SK-N-SH (cell line): ENCODE measurements at regions not wholly inside any gene's neighbourhood (a gene's known extent, or its start where the extent isn't known, plus 50 kb on each side); places are given as distances from the start of the nearest gene placed in this dataset.

Experiments used
- CTCF ChIA-PET: fragments of 300-600, 350-600 bp; formaldehyde crosslinking; extraction: SDS; loops from one replicate; lab custom pipeline; 2021; lab: Yijun Ruan, JAX
- POLR2A ChIA-PET: fragments of 350-600 bp; sonication (Branson Sonifier 250); formaldehyde crosslinking; extraction: SDS; loops from one replicate; lab custom pipeline; 2020; ENCODE audit warnings: antibody characterized with exemption, inconsistent platforms; lab: Yijun Ruan, JAX
- DNase-seq: peaks from one replicate; pipeline ENCODE4 v3.0.0; 2012
- H2AFZ ChIP-seq: fragments of 200-600 bp; sonication (generic); 2 replicates; pipeline ENCODE4 v1.8.1; 2016; ENCODE audit warnings: antibody characterized with exemption, mild to moderate bottlenecking, low read depth
- H3F3A ChIP-seq: fragments of 200-600 bp; sonication (generic); replicated peaks from 2 replicates; pipeline ENCODE3; 2016; ENCODE audit warnings: antibody characterized with exemption, mild to moderate bottlenecking; ENCODE audit not compliant: insufficient read depth
- H3K27ac ChIP-seq, 2 experiments: fragments of 200-500 bp in 1 of 2; fragments of 200-600 bp in 1 of 2; sonication (Bioruptor generic) in 1 of 2; sonication (generic), shearing (Covaris generic) in 1 of 2; 2 replicates each; pipeline versions ENCODE4 v1.5.1 to v1.6.1; 2014 to 2016; ENCODE audit warnings: low read depth in 2 of 2, inconsistent platforms in 1 of 2, low read length in 1 of 2, mild to moderate bottlenecking in 1 of 2, mixed read lengths in 1 of 2
- H3K27me3 ChIP-seq: fragments of 200-600 bp; sonication (generic), shearing (Covaris generic); 2 replicates; pipeline ENCODE4 v1.6.1; 2016; ENCODE audit warnings: mixed run types; ENCODE audit not compliant: insufficient read depth
- H3K36me3 ChIP-seq, 2 experiments: fragments of 200-500 bp in 1 of 2; fragments of 200-600 bp in 1 of 2; sonication (Bioruptor generic) in 1 of 2; sonication (generic) in 1 of 2; replicated peaks in 1 of 2; 2 replicates each; pipeline versions ENCODE3 to v1.5.1; 2014 to 2016; ENCODE audit warnings: low read length in 1 of 2, mild to moderate bottlenecking in 1 of 2; ENCODE audit not compliant: insufficient read depth in 2 of 2, control insufficient read depth in 1 of 2
- H3K4me1 ChIP-seq, 2 experiments: fragments of 200-500 bp in 1 of 2; fragments of 200-600 bp in 1 of 2; sonication (Bioruptor generic) in 1 of 2; sonication (generic), shearing (Covaris generic) in 1 of 2; 2 replicates each; pipeline versions ENCODE4 v1.5.1 to v1.6.1; 2014 to 2016; ENCODE audit warnings: low read depth in 1 of 2, low read length in 1 of 2, mixed run types in 1 of 2; ENCODE audit not compliant: insufficient read depth in 2 of 2, control insufficient read depth in 1 of 2
- H3K4me2 ChIP-seq: fragments of 200-600 bp; sonication (generic), shearing (Covaris generic); 2 replicates; pipeline ENCODE4 v1.6.1; 2017; ENCODE audit warnings: mixed run types
- H3K4me3 ChIP-seq, 2 experiments: fragments of 200-500 bp in 1 of 2; fragments of 200-600 bp in 1 of 2; sonication (Bioruptor generic) in 1 of 2; sonication (generic), shearing (Covaris generic) in 1 of 2; 2 replicates each; pipeline versions ENCODE4 v1.5.1 to v1.8.1; 2014 to 2016; ENCODE audit warnings: low read depth in 2 of 2, inconsistent platforms in 1 of 2, low read length in 1 of 2, mild to moderate bottlenecking in 1 of 2, mixed read lengths in 1 of 2, moderate library complexity in 1 of 2
- H3K79me2 ChIP-seq: fragments of 200-600 bp; sonication (generic); 2 replicates; pipeline ENCODE4 v1.8.1; 2017; ENCODE audit warnings: mild to moderate bottlenecking; ENCODE audit not compliant: insufficient read depth
- H3K9ac ChIP-seq: fragments of 200-600 bp; sonication (generic); 2 replicates; pipeline ENCODE4 v1.6.1; 2017; ENCODE audit warnings: mixed run types
- H3K9me2 ChIP-seq: fragments of 200-600 bp; sonication (generic); 2 replicates; pipeline ENCODE4 v1.6.1; 2017; ENCODE audit warnings: mixed run types
- H3K9me3 ChIP-seq: fragments of 200-600 bp; sonication (generic); 2 replicates; pipeline ENCODE4 v1.6.1; 2017; ENCODE audit warnings: mixed run types, mild to moderate bottlenecking, moderate library complexity
- H4K20me1 ChIP-seq: fragments of 200-600 bp; sonication (generic); 2 replicates; pipeline ENCODE4 v1.6.1; 2017; ENCODE audit warnings: mild to moderate bottlenecking, mixed run types; ENCODE audit not compliant: insufficient read depth
- CTCF ChIP-seq: fragments of 200-600 bp; sonication (generic); IDR thresholded peaks from 2 replicates; pipeline ENCODE4 v1.6.1; 2017; ENCODE audit warnings: antibody characterized with exemption, mild to moderate bottlenecking, moderate library complexity
- ELF1 ChIP-seq: IDR thresholded peaks from 2 replicates; pipeline ENCODE4 v1.4.0; 2012
- EP300 ChIP-seq, 2 experiments: IDR thresholded peaks; 2 replicates each; pipeline versions ENCODE4 v1.4.0 to v1.6.1; 2012; ENCODE audit warnings: borderline replicate concordance in 1 of 2, low read depth in 1 of 2, low read length in 1 of 2
- FOSL2 ChIP-seq: IDR thresholded peaks from 2 replicates; pipeline ENCODE4 v1.4.0; 2012; ENCODE audit warnings: low read depth, mild to moderate bottlenecking, moderate library complexity, borderline replicate concordance
- FOXJ3 ChIP-seq: sonication (generic); formaldehyde crosslinking; IDR thresholded peaks from 2 replicates; pipeline ENCODE4 v1.5.1; 2020; ENCODE audit warnings: mild to moderate bottlenecking, missing genetic modification reagents
- FOXM1 ChIP-seq: IDR thresholded peaks from 2 replicates; pipeline ENCODE4 v1.4.0; 2012; ENCODE audit warnings: low read depth, mild to moderate bottlenecking
- GATA2 ChIP-seq: sonication (generic); formaldehyde crosslinking; IDR thresholded peaks from 2 replicates; pipeline ENCODE4 v1.5.0; 2020; ENCODE audit warnings: mild to moderate bottlenecking, missing genetic modification reagents
- JUND ChIP-seq: IDR thresholded peaks from 2 replicates; pipeline ENCODE4 v1.4.0; 2012
- MAX ChIP-seq: IDR thresholded peaks from 2 replicates; pipeline ENCODE4 v1.4.0; 2012; ENCODE audit warnings: low read depth
- MXI1 ChIP-seq: IDR thresholded peaks from 2 replicates; pipeline ENCODE4 v1.6.1; 2012; ENCODE audit warnings: mild to moderate bottlenecking, low read depth, low read length, improper control_type of control experiment
- NFIC ChIP-seq: IDR thresholded peaks from 2 replicates; pipeline ENCODE4 v1.4.0; 2012; ENCODE audit warnings: borderline replicate concordance
- NRF1 ChIP-seq: IDR thresholded peaks from 2 replicates; pipeline ENCODE4 v1.6.1; 2012; ENCODE audit warnings: low read depth, mild to moderate bottlenecking, low read length
- RCOR1 ChIP-seq: fragments of 150-350 bp; IDR thresholded peaks from 2 replicates; pipeline ENCODE4 v1.6.1; 2017; ENCODE audit warnings: antibody characterized with exemption, low read length
- RFX5 ChIP-seq: IDR thresholded peaks from 2 replicates; pipeline ENCODE4 v1.6.1; 2012; ENCODE audit warnings: mild to moderate bottlenecking, improper control_type of control experiment, low read length
- SIN3A ChIP-seq: IDR thresholded peaks from 2 replicates; pipeline ENCODE4 v1.6.1; 2012; ENCODE audit warnings: low read depth, mild to moderate bottlenecking, low read length, moderate library complexity, borderline replicate concordance
- SMC3 ChIP-seq: IDR thresholded peaks from 2 replicates; pipeline ENCODE4 v1.6.1; 2012; ENCODE audit warnings: low read depth, low read length, improper control_type of control experiment
- TAF1 ChIP-seq: IDR thresholded peaks from 2 replicates; pipeline ENCODE4 v1.6.1; 2012; ENCODE audit warnings: low read depth, mild to moderate bottlenecking, low read length, moderate library complexity, borderline replicate concordance
- TEAD4 ChIP-seq: IDR thresholded peaks from 2 replicates; pipeline ENCODE4 v1.4.0; 2012; ENCODE audit warnings: mild to moderate bottlenecking, borderline replicate concordance; ENCODE audit not compliant: insufficient read depth
- YY1 ChIP-seq: IDR thresholded peaks from 2 replicates; pipeline ENCODE4 v1.4.0; 2012; ENCODE audit warnings: low read depth, mild to moderate bottlenecking
- WGBS: methylation state at CpG from one replicate; pipeline ENCODE4 v1.1.6; 2017; ENCODE audit warnings: low lambda C conversion rate; 5-methylcytosine and 5-hydroxymethylcytosine counted together
- TF ChIP-seq, protein P1 (sequence below): IDR thresholded peaks from 2 replicates; pipeline ENCODE4 v1.6.1; 2012; ENCODE audit warnings: mild to moderate bottlenecking, low read depth, low read length, moderate library complexity
- TF ChIP-seq, protein P2 (sequence below): fragments of 150-350 bp; IDR thresholded peaks from 2 replicates; pipeline ENCODE4 v1.6.1; 2017; ENCODE audit warnings: antibody characterized with exemption, low read length, low read depth, borderline replicate concordance
- TF ChIP-seq, protein P3 (sequence below): IDR thresholded peaks from 2 replicates; pipeline ENCODE4; 2012
- TF ChIP-seq, protein P4 (sequence below): IDR thresholded peaks from 2 replicates; pipeline ENCODE4 v1.4.0; 2012; ENCODE audit warnings: low read depth, borderline replicate concordance

DNA sequence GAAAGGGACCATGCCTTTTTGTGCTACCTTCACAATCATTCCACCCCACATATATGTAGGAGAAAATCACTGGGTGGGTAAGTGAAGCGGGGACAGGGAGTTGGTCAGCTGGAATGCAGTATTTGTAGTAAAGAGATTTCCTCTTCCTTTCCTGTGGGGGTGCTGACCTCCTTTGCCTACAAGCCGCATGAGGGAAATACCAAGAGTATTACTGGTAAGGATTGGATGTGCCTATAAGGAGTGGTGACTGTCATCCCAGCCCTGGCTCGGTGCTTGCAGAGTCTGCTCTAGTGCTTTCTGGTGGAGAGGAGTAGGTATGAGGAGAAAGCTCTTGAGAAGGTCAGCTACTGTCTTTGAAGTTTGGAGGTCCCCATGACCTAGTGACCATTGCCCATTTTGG is 324.6 kb downstream of the HRH4 start (continued):
- TF ChIP-seq, protein P1, sequence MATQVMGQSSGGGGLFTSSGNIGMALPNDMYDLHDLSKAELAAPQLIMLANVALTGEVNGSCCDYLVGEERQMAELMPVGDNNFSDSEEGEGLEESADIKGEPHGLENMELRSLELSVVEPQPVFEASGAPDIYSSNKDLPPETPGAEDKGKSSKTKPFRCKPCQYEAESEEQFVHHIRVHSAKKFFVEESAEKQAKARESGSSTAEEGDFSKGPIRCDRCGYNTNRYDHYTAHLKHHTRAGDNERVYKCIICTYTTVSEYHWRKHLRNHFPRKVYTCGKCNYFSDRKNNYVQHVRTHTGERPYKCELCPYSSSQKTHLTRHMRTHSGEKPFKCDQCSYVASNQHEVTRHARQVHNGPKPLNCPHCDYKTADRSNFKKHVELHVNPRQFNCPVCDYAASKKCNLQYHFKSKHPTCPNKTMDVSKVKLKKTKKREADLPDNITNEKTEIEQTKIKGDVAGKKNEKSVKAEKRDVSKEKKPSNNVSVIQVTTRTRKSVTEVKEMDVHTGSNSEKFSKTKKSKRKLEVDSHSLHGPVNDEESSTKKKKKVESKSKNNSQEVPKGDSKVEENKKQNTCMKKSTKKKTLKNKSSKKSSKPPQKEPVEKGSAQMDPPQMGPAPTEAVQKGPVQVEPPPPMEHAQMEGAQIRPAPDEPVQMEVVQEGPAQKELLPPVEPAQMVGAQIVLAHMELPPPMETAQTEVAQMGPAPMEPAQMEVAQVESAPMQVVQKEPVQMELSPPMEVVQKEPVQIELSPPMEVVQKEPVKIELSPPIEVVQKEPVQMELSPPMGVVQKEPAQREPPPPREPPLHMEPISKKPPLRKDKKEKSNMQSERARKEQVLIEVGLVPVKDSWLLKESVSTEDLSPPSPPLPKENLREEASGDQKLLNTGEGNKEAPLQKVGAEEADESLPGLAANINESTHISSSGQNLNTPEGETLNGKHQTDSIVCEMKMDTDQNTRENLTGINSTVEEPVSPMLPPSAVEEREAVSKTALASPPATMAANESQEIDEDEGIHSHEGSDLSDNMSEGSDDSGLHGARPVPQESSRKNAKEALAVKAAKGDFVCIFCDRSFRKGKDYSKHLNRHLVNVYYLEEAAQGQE, result no peak
- TF ChIP-seq FOXJ3 (CRISPR knock-in tag) (no peak), TAF1 (no peak), JUND (no peak), SIN3A (no peak), ELF1 (no peak), NFIC (no peak), FOXM1 (no peak), RCOR1 (no peak), SMC3 (no peak), EP300 (IDR thresholded peaks at IDR 0.05; ENCODE audit: borderline replicate concordance in 1 of 2, low read depth in 1 of 2, low read length in 1 of 2) (no peak), YY1 (no peak), FOSL2 (no peak), MAX (no peak)
- TF ChIP-seq, protein P2, sequence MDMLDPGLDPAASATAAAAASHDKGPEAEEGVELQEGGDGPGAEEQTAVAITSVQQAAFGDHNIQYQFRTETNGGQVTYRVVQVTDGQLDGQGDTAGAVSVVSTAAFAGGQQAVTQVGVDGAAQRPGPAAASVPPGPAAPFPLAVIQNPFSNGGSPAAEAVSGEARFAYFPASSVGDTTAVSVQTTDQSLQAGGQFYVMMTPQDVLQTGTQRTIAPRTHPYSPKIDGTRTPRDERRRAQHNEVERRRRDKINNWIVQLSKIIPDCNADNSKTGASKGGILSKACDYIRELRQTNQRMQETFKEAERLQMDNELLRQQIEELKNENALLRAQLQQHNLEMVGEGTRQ, result no peak

GRCh38 chr18:24786027-24786426 is 325.6 kb downstream of the HRH4 start:
- Histone ChIP-seq H3K9ac (no peak overlapping the region), H3K27ac (no peak overlapping the region), H2AFZ (no peak overlapping the region), H3K27me3 (no peaks in the 10 kb centered on the region), H3K79me2 (no peaks in the 10 kb centered on the region), H4K20me1 (no peaks in the 10 kb centered on the region), H3K9me3 (no peaks in the 10 kb centered on the region), H3F3A (no peaks in the 10 kb centered on the region), H3K4me3 (no peak overlapping the region), H3K4me1 (no peaks in the 10 kb centered on the region), H3K4me2 (no peak overlapping the region), H3K9me2 (no peaks in the 10 kb centered on the region), H3K36me3 (no peaks in the 10 kb centered on the region)
- TF ChIP-seq RFX5 (no peak), JUND (no peak), MXI1 (no peak), GATA2 (no peak), EP300 (IDR thresholded peaks at IDR 0.05; ENCODE audit: borderline replicate concordance in 1 of 2, low read depth in 1 of 2, low read length in 1 of 2) (no peak), CTCF (no peak), NRF1 (no peak), FOXJ3 (CRISPR knock-in tag) (no peak), YY1 (no peak), TEAD4 (no peak), FOSL2 (no peak), FOXM1 (no peak)
- TF ChIP-seq, protein P2, result no peak
- TF ChIP-seq, protein P3, sequence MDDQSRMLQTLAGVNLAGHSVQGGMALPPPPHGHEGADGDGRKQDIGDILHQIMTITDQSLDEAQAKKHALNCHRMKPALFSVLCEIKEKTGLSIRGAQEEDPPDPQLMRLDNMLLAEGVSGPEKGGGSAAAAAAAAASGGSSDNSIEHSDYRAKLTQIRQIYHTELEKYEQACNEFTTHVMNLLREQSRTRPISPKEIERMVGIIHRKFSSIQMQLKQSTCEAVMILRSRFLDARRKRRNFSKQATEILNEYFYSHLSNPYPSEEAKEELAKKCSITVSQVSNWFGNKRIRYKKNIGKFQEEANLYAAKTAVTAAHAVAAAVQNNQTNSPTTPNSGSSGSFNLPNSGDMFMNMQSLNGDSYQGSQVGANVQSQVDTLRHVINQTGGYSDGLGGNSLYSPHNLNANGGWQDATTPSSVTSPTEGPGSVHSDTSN, result no peak
- TF ChIP-seq, protein P4, sequence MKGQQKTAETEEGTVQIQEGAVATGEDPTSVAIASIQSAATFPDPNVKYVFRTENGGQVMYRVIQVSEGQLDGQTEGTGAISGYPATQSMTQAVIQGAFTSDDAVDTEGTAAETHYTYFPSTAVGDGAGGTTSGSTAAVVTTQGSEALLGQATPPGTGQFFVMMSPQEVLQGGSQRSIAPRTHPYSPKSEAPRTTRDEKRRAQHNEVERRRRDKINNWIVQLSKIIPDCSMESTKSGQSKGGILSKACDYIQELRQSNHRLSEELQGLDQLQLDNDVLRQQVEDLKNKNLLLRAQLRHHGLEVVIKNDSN, result no peak
- 13% methylated on average over 2 of the region's 2 CpGs for WGBS
- CTCF ChIA-PET, result interaction anchor here (1.1 kb wide), 1 partner anchor 20 kb away, joined by 3 read pairs; no protein-coding TSS in a partner anchor
- no peak for DNase-seq
- POLR2A ChIA-PET, result no interaction called here
